OCI-LY7 (cell line): ENCODE measurements at regions not wholly inside any gene's neighbourhood (a gene's known extent, or its start where the extent isn't known, plus 50 kb on each side); places are given as distances from the start of the nearest gene placed in this dataset.

Source experiments
- BruUV-seq: library from RNA; stranded (reverse); fragments of 400-500 nt; replicated peaks from 2 replicates; lab custom pipeline; 2021; lab: Mats Ljungman, UMichigan
- CTCF ChIA-PET: fragments of 300-600 bp; sonication (Branson Sonifier 250); formaldehyde crosslinking; loops from one replicate; lab custom pipeline; 2022; ENCODE audit warnings: antibody characterized with exemption; ENCODE audit not compliant: unreplicated experiment; lab: Charles Lee
- POLR2A ChIA-PET: fragments of 300-600 bp; sonication (Branson Sonifier 250); formaldehyde crosslinking; loops from one replicate; lab custom pipeline; 2022; ENCODE audit warnings: antibody characterized with exemption; lab: Charles Lee
- DNase-seq: peaks from one replicate; pipeline ENCODE4 v3.0.0-alpha.2; 2015; ENCODE audit warnings: low spot score
- H2AFZ ChIP-seq: fragments of 200-600 bp; sonication (generic), shearing (Covaris generic); 2 replicates; pipeline ENCODE4 v1.6.1; 2014; ENCODE audit warnings: mild to moderate bottlenecking, antibody characterized with exemption, low read length, moderate library complexity
- H3K27ac ChIP-seq: fragments of 200-600 bp; sonication (generic); 2 replicates; pipeline ENCODE4 v1.5.1; 2014; ENCODE audit warnings: mixed run types, low read depth, mild to moderate bottlenecking, moderate library complexity, low read length, inconsistent platforms; ENCODE audit not compliant: poor library complexity, severe bottlenecking
- H3K36me3 ChIP-seq: fragments of 200-600 bp; sonication (generic); 2 replicates; pipeline ENCODE4 v1.6.1; 2014; ENCODE audit warnings: mild to moderate bottlenecking, antibody characterized with exemption, low read length, moderate library complexity, mixed read lengths; ENCODE audit not compliant: insufficient read depth
- H3K4me1 ChIP-seq: fragments of 200-600 bp; sonication (generic); 2 replicates; pipeline ENCODE4 v1.5.1; 2014; ENCODE audit warnings: mild to moderate bottlenecking, low read length; ENCODE audit not compliant: insufficient read depth, poor library complexity, severe bottlenecking
- H3K4me2 ChIP-seq: fragments of 200-600 bp; sonication (generic); 2 replicates; pipeline ENCODE4 v1.6.1; 2014; ENCODE audit warnings: mild to moderate bottlenecking, low read length
- H3K4me3 ChIP-seq: fragments of 200-600 bp; sonication (generic); 2 replicates; pipeline ENCODE4 v1.5.1; 2014; ENCODE audit warnings: mild to moderate bottlenecking, low read depth, low read length; ENCODE audit not compliant: poor library complexity, severe bottlenecking
- H3K79me2 ChIP-seq: fragments of 200-600 bp; sonication (generic); 2 replicates; pipeline ENCODE4 v1.6.1; 2016; ENCODE audit warnings: low read depth, mild to moderate bottlenecking, low read length, moderate library complexity, mixed read lengths; ENCODE audit not compliant: insufficient read depth
- H3K9me2 ChIP-seq: fragments of 200-600 bp; sonication (generic); 2 replicates; pipeline ENCODE4 v1.6.1; 2016; ENCODE audit warnings: mild to moderate bottlenecking, low read length, mixed read lengths; ENCODE audit not compliant: insufficient read depth
- H3K9me3 ChIP-seq: fragments of 200-600 bp; sonication (generic); 2 replicates; pipeline ENCODE4 v1.6.1; 2014; ENCODE audit warnings: mild to moderate bottlenecking, mixed run types, low read length, mixed read lengths
- H4K20me1 ChIP-seq: fragments of 200-600 bp; sonication (generic); 2 replicates; pipeline ENCODE4 v1.6.1; 2014; ENCODE audit warnings: mild to moderate bottlenecking, antibody characterized with exemption, low read length, moderate library complexity, mixed read lengths; ENCODE audit not compliant: insufficient read depth
- CTCF ChIP-seq: fragments of 200-600 bp; sonication (generic); conservative IDR thresholded peaks from 2 replicates; pipeline ENCODE4 v1.5.1; 2014; ENCODE audit warnings: mild to moderate bottlenecking, antibody characterized with exemption, low read length, moderate library complexity, mixed read lengths
- EZH2phosphoT487 ChIP-seq: fragments of 200-600 bp; sonication (generic); IDR thresholded peaks from 2 replicates; pipeline ENCODE4 v1.6.1; 2018; ENCODE audit warnings: low read depth, borderline replicate concordance, mild to moderate bottlenecking, mixed run types, antibody characterized with exemption, low read length, moderate library complexity, mixed read lengths
- intact Hi-C: fragments of 100-400 bp; cut with micrococcal nuclease; formaldehyde crosslinking; loops from one replicate; pipeline ENCODE4 v1.10.0; 2022; ENCODE audit not compliant: unreplicated experiment

- Histone ChIP-seq H3K4me3 (no peak overlapping the region), H2AFZ (no peak overlapping the region), H3K9me2 (no peaks in the 10 kb centered on the region), H3K9me3 (no peaks in the 10 kb centered on the region), H3K4me1 (no peaks in the 10 kb centered on the region), H3K27ac (no peak overlapping the region), H3K4me2 (no peak overlapping the region), H4K20me1 (no peaks in the 10 kb centered on the region), H3K36me3 (no peaks in the 10 kb centered on the region), H3K79me2 (no peaks in the 10 kb centered on the region)
- TF ChIP-seq CTCF (no peak), EZH2phosphoT487 (no peak)
- ChIA-PET POLR2A (no interaction called here), CTCF (no interaction called here)
- intact Hi-C loops, result no loop called here
- no peak for DNase-seq
- no TSS peak for BruUV-seq
Measured at GRCh38 chr9:101912698-101913097, 174.3 kb upstream of the GRIN3A start.

- Histone ChIP-seq H3K36me3 (no peaks in the 10 kb centered on the region), H3K4me1 (no peaks in the 10 kb centered on the region), H3K9me3 (no peaks in the 10 kb centered on the region), H3K9me2 (no peaks in the 10 kb centered on the region), H4K20me1 (no peaks in the 10 kb centered on the region), H3K79me2 (no peaks in the 10 kb centered on the region), H2AFZ (no peak overlapping the region), H3K27ac (no peak overlapping the region), H3K4me2 (no peak overlapping the region), H3K4me3 (no peak overlapping the region)
- ChIA-PET POLR2A (no interaction called here), CTCF (no interaction called here)
- no peak for DNase-seq
- no peak for TF ChIP-seq CTCF
- no peak for TF ChIP-seq EZH2phosphoT487
- BruUV-seq, result no TSS peak
- intact Hi-C loops, result no loop called here
Measured at GRCh38 chr9:101907466-101907865, 169.0 kb upstream of the GRIN3A start.

- intact Hi-C loops, result no loop called here
- Histone ChIP-seq H3K4me1 (no peaks in the 10 kb centered on the region), H3K27ac (no peak overlapping the region), H3K36me3 (no peaks in the 10 kb centered on the region), H3K4me3 (no peak overlapping the region), H3K79me2 (no peaks in the 10 kb centered on the region), H4K20me1 (no peaks in the 10 kb centered on the region), H3K4me2 (no peak overlapping the region), H3K9me2 (no peaks in the 10 kb centered on the region), H2AFZ (no peak overlapping the region), H3K9me3 (no peaks in the 10 kb centered on the region)
- TF ChIP-seq CTCF, result no peak
- no peak for TF ChIP-seq EZH2phosphoT487
- no peak for DNase-seq
- CTCF ChIA-PET, result no interaction called here
- POLR2A ChIA-PET, result no interaction called here
- no TSS peak for BruUV-seq
Measured at GRCh38 chr9:101904845-101905244, 166.4 kb upstream of the GRIN3A start.
